Activated naive CD4-positive, alpha-beta T cell treated with anti-CD3 and anti-CD28 coated beads, Interleukin-2, amount 50 U/mL, for 72 hours (primary cell): ENCODE measurements at regions not wholly inside any gene's neighbourhood (a gene's known extent, or its start where the extent isn't known, plus 50 kb on each side); places are given as distances from the start of the nearest gene placed in this dataset.
"Not testable (repeated sequence)": the region's sequence is repeated elsewhere in the genome, so short reads cannot be mapped to it uniquely, and the experiment has no call there.

Source experiments
- ATAC-seq, 2 donors: fragments of 150-1000 bp; cut with Tn5 transposase; 2 replicates each; pipeline ENCODE4 v1.10.0; 2021; ENCODE audit warnings: mild to moderate bottlenecking in 2 of 2, moderate library complexity in 2 of 2
- DNase-seq, 2 donors: peaks; one replicate each; pipeline ENCODE4 v3.0.0; 2021 to 2022; ENCODE audit warnings: low spot score in 2 of 2
- H3K27ac Mint-ChIP-seq, 2 donors: one replicate each; pipeline ENCODE4 v1.8.0; 2022; ENCODE audit warnings: mild to moderate bottlenecking in 2 of 2, mixed read lengths in 2 of 2
- H3K36me3 Mint-ChIP-seq, 2 donors: one replicate each; pipeline ENCODE4 v1.8.0; 2022; ENCODE audit warnings: mixed read lengths in 2 of 2
- H3K9me3 Mint-ChIP-seq, 2 donors: one replicate each; pipeline ENCODE4 v1.8.0; 2022; ENCODE audit warnings: mixed read lengths in 2 of 2

DNA sequence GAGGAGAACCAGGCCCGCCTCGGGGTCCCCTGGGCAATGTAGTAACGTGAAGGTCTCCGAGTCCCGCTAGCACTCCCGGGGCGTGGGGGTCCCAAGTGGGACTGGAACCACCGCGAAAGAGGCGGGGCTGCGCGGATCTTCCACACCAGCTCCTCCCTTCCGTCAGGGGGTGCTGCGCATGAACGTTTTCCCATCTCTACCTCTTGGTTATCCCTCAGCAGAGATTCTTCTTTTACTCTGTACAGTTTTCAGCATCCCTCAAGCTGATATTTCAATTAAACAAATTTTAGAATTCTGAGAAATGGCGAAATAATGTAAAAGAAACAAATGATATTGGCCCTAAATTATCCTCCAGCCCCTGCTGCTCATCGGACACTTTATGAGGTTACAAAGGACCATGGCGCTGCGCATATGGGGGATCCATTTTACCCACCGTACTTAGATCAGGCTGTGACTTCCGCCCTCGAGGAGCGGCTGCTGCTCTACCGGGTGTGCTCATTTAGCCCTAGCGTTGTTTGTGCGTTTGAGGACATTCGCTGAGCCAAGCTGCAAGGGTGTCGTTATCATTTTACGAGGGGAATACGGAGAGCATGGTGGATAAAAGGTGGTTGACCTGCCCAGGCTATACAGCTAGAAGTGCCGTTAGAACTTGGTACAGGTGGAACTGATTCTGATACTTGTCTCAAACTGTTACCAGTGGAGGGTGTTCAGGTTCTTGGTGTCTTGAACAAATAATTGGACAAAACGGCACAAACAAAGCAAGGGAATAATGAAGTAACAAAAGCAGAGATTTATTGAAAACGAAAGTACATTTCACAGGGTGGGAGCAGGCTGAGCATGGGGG is 75.2 kb upstream of the CHD6 start:
- Mint-ChIP-seq H3K9me3 (peaks cover 0 to 4% of the 10 kb centered on the region in 2 donors), H3K36me3 (peaks cover 8 to 12% of the 10 kb centered on the region in 2 donors), H3K27ac (peak overlapping the region; percentile 95 to 96)
- DNase-seq = peak; percentile 70 to 71
- ATAC-seq = peak; percentile 85 to 93

DNA sequence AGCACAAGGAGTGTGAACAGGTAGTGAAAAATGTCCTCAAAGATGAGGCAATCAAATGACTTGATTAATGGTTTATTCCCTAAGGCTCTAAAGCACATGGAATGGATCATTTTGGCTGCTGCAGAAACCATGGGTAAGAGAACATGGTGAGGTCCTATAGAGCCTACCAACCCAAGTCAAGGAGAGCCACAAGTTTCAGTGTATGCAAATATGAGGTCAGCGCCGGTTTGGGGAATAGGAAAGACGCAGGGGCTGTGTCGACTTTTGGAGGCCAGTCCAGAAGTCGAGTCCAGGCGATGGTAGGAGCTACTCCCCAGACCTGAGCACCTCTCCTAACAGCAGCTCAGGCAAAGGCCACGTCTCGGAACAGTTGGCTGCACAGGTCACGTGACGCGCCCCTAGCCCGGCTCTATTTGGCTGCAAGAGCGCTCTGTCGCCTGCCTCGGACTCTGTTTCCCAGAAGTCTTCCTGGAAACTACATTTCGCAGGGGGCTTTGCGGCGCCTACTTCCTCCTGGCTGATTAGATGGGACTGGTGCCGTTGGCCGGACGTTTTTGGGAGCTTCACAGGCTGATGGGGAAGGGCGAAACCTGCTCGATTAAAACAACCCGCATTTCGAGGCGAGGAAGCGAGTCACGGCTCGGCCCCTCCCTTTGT is 74.4 kb upstream of the CHD6 start:
- Mint-ChIP-seq H3K9me3 (peaks cover 0 to 4% of the 10 kb centered on the region in 2 donors), H3K27ac (peak overlapping the region; percentile 95 to 96), H3K36me3 (peaks cover 8 to 12% of the 10 kb centered on the region in 2 donors)
- peak; percentile 65 to 81 for DNase-seq
- ATAC-seq = peak; percentile 66 to 84

- H3K9me3 Mint-ChIP-seq = peaks cover 0 to 4% of the 10 kb centered on the region in 2 donors
- ATAC-seq = no peak
- H3K36me3 Mint-ChIP-seq = peaks cover 8 to 12% of the 10 kb centered on the region in 2 donors
- no peak overlapping the region for H3K27ac Mint-ChIP-seq
- DNase-seq = no peak
These were observed 73.3 kb upstream of the CHD6 start for GRCh38 chr20:41691443-41691842.

GRCh38 chr20:41690702-41691101 is 72.5 kb upstream of the CHD6 start:
- peaks cover 8 to 12% of the 10 kb centered on the region in 2 donors for H3K36me3 Mint-ChIP-seq
- ATAC-seq (no peak), DNase-seq (no peak)
- peaks cover 0 to 4% of the 10 kb centered on the region in 2 donors for H3K9me3 Mint-ChIP-seq
- H3K27ac Mint-ChIP-seq = no peak overlapping the region

- ATAC-seq (no peak), DNase-seq (no peak)
- Mint-ChIP-seq H3K9me3 (no peaks in the 10 kb centered on the region), H3K36me3 (no peaks in the 10 kb centered on the region), H3K27ac (no peak overlapping the region)
These were observed 68.8 kb upstream of the CHD6 start for GRCh38 chr20:41686961-41687360.

- H3K9me3 Mint-ChIP-seq, DNase-seq, H3K36me3 Mint-ChIP-seq, H3K27ac Mint-ChIP-seq, ATAC-seq: not testable (repeated sequence)
These were observed 67.0 kb upstream of the CHD6 start for GRCh38 chr20:41685145-41685544.

- ATAC-seq = no peak
- DNase-seq = no peak
- Mint-ChIP-seq H3K36me3 (no peaks in the 10 kb centered on the region), H3K9me3 (no peaks in the 10 kb centered on the region), H3K27ac (no peak overlapping the region)
These were observed 60.6 kb upstream of the CHD6 start for GRCh38 chr20:41678799-41679198.

DNA sequence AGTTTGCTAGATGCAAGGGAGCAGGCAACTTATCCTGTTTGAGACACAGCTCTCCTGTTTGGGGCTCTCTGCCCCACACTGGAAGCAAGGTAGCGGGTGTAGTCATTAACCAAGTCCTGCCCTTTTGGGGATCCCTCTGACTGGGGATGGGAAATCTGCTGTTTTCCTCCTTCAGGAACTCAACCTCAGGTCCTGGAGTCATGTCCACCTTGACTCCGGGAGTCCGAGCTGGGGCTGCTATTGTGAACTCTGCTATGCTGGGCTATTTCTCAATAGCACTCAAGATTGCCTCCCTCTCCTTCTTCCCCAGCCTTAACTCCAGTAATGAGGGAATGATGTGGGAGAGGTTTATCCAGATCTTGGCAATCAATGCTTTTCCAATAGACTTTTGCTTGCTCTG is 54.1 kb upstream of the CHD6 start:
- Mint-ChIP-seq H3K27ac (no peak overlapping the region), H3K36me3 (no peaks in the 10 kb centered on the region), H3K9me3 (peaks cover 0 to 3% of the 10 kb centered on the region in 2 donors)
- ATAC-seq (no peak), DNase-seq (no peak)

GRCh38 chr20:41671143-41671542 is 53.0 kb upstream of the CHD6 start:
- DNase-seq (no peak), ATAC-seq (no peak)
- Mint-ChIP-seq H3K27ac (no peak overlapping the region), H3K36me3 (no peaks in the 10 kb centered on the region), H3K9me3 (peaks cover 0 to 3% of the 10 kb centered on the region in 2 donors)

DNA sequence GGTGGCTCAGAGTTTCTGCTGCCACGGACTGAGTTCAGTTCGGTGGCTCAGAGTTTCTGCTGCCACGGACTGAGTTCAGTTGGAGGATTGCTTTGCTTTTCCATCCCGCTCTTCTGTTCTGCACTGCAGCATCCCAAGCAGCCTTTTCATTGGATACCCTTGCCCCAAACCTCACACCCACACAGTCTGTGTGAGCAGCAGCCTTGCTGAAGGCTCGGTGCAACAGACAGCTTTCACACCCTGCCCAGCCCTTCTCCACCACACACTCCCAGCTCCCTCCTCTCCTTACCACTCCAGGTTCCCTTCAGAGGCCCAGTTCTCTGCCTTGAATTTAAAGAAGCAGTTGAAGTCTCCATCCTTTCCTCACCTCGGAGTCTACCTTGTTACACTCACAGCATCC is 52.5 kb upstream of the CHD6 start:
- H3K36me3 Mint-ChIP-seq = no peaks in the 10 kb centered on the region
- H3K9me3 Mint-ChIP-seq = peaks cover 0 to 3% of the 10 kb centered on the region in 2 donors
- no peak overlapping the region for H3K27ac Mint-ChIP-seq
- ATAC-seq = no peak
- no peak for DNase-seq

GRCh38 chr20:41669708-41670263 is 51.6 kb upstream of the CHD6 start:
- DNase-seq = no peak
- Mint-ChIP-seq H3K27ac (no peak overlapping the region), H3K36me3 (no peaks in the 10 kb centered on the region), H3K9me3 (peaks cover 0 to 3% of the 10 kb centered on the region in 2 donors)
- no peak for ATAC-seq

DNA sequence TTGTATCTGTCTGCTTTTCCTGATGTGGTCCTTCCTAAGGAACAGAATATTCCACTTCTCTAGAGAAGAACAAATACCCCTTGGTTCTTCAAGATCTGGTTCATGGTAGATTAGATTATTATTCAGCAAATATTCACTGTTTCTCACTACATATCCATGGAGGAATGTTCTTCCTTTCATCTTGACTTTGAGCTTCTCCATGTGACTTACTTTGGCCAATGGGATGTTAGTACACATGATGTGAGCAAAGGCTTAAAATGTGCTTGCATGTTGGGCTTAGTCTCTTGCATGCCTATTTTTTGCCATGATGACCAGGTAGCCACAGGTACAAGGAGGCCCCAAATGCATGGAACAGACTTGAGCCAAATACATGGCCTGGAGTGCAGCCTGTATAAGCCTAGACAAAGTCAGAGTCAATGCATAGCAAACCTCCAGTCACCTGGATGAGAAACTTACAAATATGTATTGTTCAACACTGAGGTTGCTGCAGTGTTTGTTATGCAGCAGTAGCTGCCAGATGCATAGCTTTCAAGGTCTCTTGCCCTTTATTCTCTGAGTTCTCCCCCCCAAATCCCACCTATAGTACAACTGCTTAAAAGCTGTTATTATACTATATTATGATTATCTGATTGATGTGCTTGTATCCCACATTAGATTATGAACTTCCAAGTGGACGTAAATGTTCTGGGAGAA is 50.0 kb upstream of the CHD6 start:
- no peak for ATAC-seq
- DNase-seq = no peak
- no peak overlapping the region for H3K27ac Mint-ChIP-seq
- H3K9me3 Mint-ChIP-seq = peaks cover 0 to 3% of the 10 kb centered on the region in 2 donors
- no peaks in the 10 kb centered on the region for H3K36me3 Mint-ChIP-seq
